ENCODE measurements at regions not wholly inside any gene's neighbourhood (a gene's known extent, or its start where the extent isn't known, plus 50 kb on each side); places are given as distances from the start of the nearest gene placed in this dataset.

- no peak for DNase-seq
Measured at GRCh38 chr2:138180692-138181386, 216.6 kb downstream of the HNMT start.

GRCh38 chr2:138182250-138182936, 218.1 kb downstream of the HNMT start:
- DNase-seq, result no peak

DNA sequence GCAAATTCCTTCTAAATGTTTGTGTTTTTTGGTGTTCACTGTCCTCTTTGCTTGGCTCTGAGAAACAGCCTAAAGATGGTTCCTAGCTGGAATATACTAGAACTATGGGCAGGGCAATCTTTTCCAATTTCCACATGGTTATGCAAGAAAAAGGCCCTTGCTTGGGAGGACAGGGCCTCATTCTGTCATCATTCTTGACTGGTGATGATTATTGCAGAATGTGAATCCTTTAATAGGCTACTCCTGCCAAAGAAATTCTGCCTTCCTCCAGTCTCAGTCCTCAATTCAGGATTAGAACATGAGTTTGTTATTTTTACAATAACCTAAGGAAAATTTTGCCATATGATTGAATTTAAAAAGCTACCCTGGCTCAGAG, 218.7 kb downstream of the HNMT start:
- no peak for DNase-seq

DNA sequence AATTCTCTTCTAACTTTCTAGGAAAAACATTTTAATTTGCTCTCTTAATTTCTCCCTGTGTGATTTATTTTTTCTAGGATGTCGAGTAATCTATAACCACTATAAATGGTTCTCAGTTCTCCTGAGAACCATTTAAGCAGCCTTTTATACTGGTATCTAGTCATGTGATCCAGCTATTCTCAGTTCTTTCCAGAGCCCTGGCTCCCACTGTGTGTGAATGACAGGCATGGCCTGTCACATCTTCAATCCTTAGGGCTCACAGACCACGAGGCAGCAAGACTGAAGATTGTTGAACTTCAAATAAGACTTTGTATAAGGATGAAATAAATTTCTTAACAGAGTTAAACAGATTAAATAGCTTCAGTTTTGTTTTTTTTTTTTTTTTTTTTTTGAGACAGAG, 219.4 kb downstream of the HNMT start:
- no peak for DNase-seq

DNA sequence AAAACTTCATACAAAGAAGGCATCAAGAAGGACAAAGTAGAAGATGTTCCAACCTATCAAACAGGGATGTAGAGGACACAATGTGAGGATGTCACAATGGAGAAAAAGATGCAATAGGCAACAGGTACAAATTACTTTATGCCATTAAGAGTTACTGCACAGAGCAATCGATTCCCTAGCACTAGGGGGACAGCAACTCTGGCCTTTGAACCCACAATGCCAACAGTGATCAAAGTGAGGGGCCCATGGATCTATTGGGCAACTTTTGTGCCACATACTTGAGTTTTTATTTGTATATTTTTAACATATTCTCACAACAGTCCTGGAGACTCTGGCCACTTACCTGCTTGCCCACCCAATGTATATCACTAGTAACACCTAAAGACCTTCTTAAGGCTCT, 220.2 kb downstream of the HNMT start:
- no peak for DNase-seq

GRCh38 chr2:138185827-138186226, 221.6 kb downstream of the HNMT start:
- no peak for DNase-seq

DNA sequence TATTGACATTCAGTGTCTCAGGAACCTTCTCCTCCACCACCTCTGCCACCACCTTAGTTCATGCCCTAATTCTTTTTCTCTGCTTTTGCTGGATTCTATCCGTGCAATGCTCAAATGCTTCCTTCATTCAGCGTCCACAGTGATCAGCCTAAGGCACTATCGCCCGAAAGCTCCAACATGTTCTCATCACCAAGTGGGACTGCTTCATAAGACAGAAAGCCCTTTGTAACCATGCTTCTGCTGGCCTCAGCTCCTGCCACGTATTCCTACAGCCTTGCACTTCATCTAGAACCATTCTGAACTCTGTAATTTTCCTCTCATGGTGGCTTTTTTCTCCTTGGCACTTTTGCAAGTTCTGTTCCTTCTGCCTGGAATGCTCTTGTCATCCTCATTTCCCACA, 222.9 kb downstream of the HNMT start:
- no peak for DNase-seq

DNA sequence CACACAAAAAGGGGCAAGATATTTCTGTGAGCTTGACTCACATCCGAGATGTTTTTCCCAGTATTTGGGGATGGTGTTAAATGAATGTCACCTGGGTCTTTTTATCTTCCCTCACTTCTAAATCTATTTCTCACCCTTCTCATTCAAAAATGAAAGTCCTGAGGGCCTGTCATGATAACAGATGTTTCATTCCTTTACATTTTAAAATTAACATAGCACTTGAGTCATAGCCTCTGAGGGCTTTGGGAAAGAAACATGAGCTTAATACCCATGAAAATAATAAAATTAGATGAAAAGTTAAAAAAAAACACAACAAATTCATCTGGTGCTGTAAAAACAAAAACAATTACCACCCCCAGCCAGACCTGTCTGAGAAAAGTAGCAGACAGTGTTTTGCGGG, 226.7 kb downstream of the HNMT start:
- no peak for DNase-seq

DNA sequence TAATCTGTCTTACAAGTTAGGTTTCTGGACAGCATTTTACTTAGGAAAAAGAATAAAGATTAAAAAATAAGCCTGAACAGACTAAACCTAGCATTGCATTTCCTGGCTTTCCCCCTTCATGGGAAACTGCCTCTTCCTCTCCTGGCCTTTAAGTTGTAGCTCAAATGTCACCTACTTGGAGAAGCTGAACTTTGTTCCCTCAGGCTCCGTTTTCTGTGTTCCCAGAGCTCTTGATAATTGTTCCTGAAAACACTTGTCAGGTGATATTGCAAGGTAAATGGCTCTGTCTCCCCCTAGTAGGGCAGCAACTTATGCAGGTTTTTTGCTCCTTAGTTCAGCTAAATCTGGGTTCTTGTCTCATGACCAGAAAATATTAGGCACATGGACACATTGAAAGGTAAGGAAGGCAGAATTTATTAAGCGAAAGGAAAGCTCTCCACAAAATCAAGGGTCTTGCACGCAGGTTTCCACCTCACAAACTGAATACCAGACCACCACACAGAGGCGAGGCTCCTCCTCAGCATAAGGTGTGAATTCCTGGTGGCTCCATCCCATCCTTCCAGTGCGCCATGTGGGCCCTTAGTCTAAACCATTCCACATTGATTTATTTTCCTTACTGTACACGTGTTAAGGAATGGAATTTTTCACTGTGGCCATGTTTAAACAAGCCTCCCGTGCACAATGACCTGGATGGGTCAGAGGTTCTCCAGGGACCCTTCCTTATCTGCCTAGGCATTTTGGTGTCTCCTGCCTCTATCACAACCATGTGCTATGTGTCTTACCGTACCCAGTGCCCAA, 229.3 kb downstream of the HNMT start:
- DNase-seq, result no peak

DNA sequence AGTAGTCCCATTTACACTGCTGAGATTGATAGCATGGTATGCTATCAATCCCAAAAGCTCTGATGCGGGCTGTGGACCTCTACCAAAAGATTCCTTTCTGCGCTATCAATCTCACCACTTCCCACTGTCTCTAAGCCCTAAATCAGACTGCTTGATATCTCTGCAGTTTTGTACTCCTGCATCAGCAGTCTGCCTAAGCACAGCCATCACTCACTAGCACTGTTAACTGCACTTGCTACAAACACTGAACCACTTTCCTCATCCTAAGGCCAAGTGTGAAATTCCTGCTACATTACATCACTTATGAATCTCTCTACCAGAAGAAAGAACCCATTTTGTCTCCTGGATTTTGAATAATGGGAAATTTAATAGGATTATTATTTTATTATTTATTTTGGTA, 237.0 kb downstream of the HNMT start:
- no peak for DNase-seq

DNA sequence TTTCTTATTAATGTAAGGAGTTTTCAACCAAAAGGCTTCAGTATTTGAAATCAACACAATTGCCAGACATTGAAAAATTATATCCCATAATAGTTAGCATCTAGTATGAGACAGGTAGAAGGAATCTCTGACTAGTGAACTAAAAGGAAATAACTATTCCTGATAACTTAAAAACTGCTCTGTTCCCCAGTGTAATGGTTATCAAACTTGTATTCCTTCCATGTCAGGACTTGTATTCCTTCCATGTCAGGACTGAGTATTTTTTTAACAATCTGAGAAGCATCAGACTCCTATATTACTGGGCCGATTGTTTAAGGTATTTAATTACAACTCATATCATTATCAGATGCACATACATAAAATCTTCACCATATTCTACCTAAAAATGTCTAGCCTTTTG, 238.5 kb downstream of the HNMT start:
- DNase-seq, result no peak

GRCh38 chr2:138205281-138205680, 241.0 kb downstream of the HNMT start:
- DNase-seq, result no peak

DNA sequence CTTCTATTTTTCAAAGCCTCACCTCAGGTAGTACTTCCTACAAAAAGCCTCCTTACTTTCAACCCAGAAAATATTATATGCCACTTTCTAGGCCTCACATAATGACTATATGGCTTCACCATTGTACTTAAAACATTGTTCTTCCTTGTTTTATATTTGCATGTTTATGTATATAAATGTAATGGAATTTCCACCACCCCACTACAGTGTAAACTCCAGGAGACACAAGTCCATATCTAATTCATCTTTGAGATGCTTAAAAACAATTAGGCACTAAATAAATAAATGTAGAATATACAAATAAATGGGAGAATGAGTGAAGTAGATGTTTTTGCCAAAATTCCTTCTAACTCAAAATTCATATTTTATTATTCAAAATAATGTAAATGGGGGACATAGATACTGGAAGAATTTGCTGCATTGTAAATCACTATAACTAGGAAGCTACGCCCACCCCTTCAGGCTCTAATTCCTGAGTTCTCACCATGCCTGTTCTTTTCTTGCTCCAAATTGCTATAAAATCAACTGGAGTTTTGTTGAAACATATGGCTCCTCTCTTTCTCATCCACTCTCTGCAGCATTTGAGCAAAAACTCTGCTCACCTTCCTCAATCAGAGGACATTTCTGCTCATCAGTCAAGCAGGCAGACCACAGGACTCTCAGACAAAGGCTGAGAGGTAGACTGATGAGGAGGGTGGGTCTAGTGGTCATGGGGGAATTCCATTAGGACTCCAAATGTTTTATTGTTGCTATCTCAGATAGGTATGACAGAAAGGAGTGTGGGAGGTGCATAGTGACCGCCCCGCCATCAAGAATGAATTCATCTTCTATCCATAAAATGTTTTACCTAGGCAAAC, 243.0 kb downstream of the HNMT start:
- no peak for DNase-seq

DNA sequence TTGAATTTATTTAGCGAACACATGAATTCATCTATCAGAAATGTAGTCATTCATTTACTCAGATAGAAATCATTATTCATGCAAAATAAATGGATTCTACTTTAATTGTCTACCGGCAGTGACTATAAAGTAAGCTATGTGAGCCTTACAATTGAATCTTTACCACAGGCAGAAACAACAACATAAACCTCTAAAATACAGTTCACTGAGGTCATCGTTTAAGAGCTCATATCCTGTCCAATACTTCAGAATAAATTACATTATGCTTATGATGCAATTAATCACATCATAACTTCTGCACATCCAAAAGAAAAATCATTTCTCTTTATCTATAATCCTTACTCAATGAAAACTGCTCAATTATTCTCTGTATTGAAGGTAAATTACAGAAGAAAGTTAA, 244.7 kb downstream of the HNMT start:
- DNase-seq, result no peak

- no peak for DNase-seq
Measured at GRCh38 chr2:138210487-138210886, 246.2 kb downstream of the HNMT start.

GRCh38 chr2:138212434-138212833, 248.2 kb downstream of the HNMT start:
- no peak for DNase-seq

- DNase-seq, result no peak
Measured at GRCh38 chr2:138213084-138213483, 248.8 kb downstream of the HNMT start.

- no peak for DNase-seq
Measured at GRCh38 chr2:138213624-138214023, 249.4 kb downstream of the HNMT start.

DNA sequence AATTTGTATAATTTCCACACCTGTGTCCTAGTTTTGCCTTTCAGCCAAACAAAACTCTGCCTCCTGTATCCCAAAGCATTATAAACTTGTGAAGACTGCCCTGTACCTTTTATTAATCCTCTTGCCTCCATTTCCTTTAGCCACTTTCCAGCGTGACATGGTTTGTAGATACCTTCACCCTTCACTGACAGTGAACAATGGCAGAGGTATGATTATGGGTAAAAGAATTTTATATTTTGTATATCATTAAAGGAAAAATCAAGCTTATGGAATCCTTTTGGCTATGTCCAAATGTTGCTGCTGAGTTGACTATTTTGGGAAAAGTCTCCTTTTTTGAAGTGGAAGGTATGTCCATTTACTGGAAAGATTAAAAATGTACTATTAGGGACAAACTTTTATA, 251.7 kb downstream of the HNMT start:
- no peak for DNase-seq

GRCh38 chr2:138217975-138218374, 253.7 kb downstream of the HNMT start:
- DNase-seq, result no peak

- DNase-seq, result no peak
Measured at GRCh38 chr2:138218397-138218796, 254.1 kb downstream of the HNMT start.

DNA sequence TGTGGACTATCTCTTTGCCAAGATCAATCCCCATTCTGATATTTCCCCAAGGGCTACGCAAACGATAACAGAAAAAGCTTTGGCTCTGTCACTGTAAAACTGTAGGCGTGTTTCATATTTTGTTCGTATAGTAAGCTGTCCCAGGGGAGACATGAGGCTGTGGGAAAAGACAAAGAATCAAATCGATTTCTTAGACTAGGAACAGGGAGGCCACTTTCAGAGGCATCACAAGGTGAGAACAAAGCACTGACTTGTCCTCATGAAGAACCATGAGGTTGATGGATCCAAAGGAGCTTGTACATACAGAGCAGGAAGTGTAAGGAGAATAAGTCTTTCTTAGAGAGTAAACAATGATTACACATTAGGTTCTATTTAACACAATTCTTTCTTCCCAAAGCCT, 255.7 kb downstream of the HNMT start:
- DNase-seq, result no peak

- DNase-seq, result no peak
Measured at GRCh38 chr2:138221358-138221757, 257.1 kb downstream of the HNMT start.
